K562 (cell line): ENCODE measurements at regions not wholly inside any gene's neighbourhood (a gene's known extent, or its start where the extent isn't known, plus 50 kb on each side); places are given as distances from the start of the nearest gene placed in this dataset.
A peak's percentile ranks its signal among the peaks of the same experiment; 100 is the strongest.

Source experiments
- ETS2 ChIP-seq: IDR thresholded peaks from 2 replicates; pipeline ENCODE4 v1.6.1; 2016; ENCODE audit warnings: borderline replicate concordance, missing genetic modification characterization, mild to moderate bottlenecking, moderate library complexity, missing compliant biosample characterization; ENCODE audit not compliant: poor library complexity, severe bottlenecking
- HCFC1 ChIP-seq: IDR thresholded peaks from 2 replicates; pipeline ENCODE4 v1.6.1; 2012; ENCODE audit warnings: low read depth, low read length, improper control_type of control experiment
- HNRNPK ChIP-seq: fragments of 200-400 bp; formaldehyde crosslinking; IDR thresholded peaks from one replicate; pipeline ENCODE4 v1.6.1; 2018; ENCODE audit warnings: mild to moderate bottlenecking, low read depth, low read length; ENCODE audit not compliant: poor library complexity, severe bottlenecking
- IFI16 ChIP-seq: fragments of 250-450 bp; sonication (Bioruptor Pico); IDR thresholded peaks from 2 replicates; pipeline ENCODE4 v2.1.2; 2022; ENCODE audit warnings: mild to moderate bottlenecking, inconsistent platforms
- JUN ChIP-seq, 2 experiments: sonication (generic) in 1 of 2; formaldehyde crosslinking in 1 of 2; IDR thresholded peaks; 2 replicates each; pipeline versions ENCODE4 v1.6.1 to v1.8.0; 2012 to 2022; ENCODE audit warnings: borderline replicate concordance in 2 of 2, mild to moderate bottlenecking in 2 of 2, improper control_type of control experiment in 1 of 2, low read depth in 1 of 2, low read length in 1 of 2, missing genetic modification reagents in 1 of 2
- LEF1 ChIP-seq: fragments of 450-650 bp; IDR thresholded peaks from 2 replicates; pipeline ENCODE4 v1.6.1; 2016; ENCODE audit warnings: mild to moderate bottlenecking
- MYBL2 ChIP-seq, 2 experiments: fragments of 450-650 bp in 1 of 2; sonication (generic) in 1 of 2; formaldehyde crosslinking in 1 of 2; IDR thresholded peaks; 2 replicates each; pipeline versions ENCODE4 v1.6.1 to v1.8.1; 2017 to 2022; ENCODE audit warnings: borderline replicate concordance in 1 of 2, inconsistent platforms in 1 of 2, low read depth in 1 of 2, mild to moderate bottlenecking in 1 of 2, missing genetic modification reagents in 1 of 2, moderate library complexity in 1 of 2
- NFIX ChIP-seq: fragments of 250-450 bp; sonication (Bioruptor Pico); IDR thresholded peaks from 2 replicates; pipeline ENCODE4 v1.4.0; 2020; ENCODE audit warnings: low read depth, mild to moderate bottlenecking, moderate library complexity
- PCBP1 ChIP-seq: fragments of 200-400 bp; formaldehyde crosslinking; IDR thresholded peaks from 2 replicates; pipeline ENCODE4 v1.6.1; 2018; ENCODE audit warnings: mild to moderate bottlenecking, low read depth, low read length; ENCODE audit not compliant: poor library complexity, severe bottlenecking
- PHB ChIP-seq: fragments of 250-450 bp; sonication (Bioruptor Pico); IDR thresholded peaks from 2 replicates; pipeline ENCODE4 v1.5.0; 2021
- PTRF ChIP-seq: fragments of 450-650 bp; IDR thresholded peaks from 2 replicates; pipeline ENCODE4 v1.6.1; 2016; ENCODE audit warnings: mild to moderate bottlenecking, missing genetic modification characterization, missing compliant biosample characterization
- RFX7 ChIP-seq: fragments of 250-450 bp; sonication (Bioruptor Pico); IDR thresholded peaks from 2 replicates; pipeline ENCODE4 v1.5.1; 2021; ENCODE audit warnings: mild to moderate bottlenecking
- SIX5 ChIP-seq, 2 experiments: IDR thresholded peaks; 2 replicates each; pipeline ENCODE4 v1.6.1; 2011; ENCODE audit warnings: low read length in 2 of 2, borderline replicate concordance in 1 of 2, low read depth in 1 of 2, mild to moderate bottlenecking in 1 of 2, moderate library complexity in 1 of 2; ENCODE audit not compliant: insufficient read depth in 1 of 2
- SMARCB1 ChIP-seq: IDR thresholded peaks from 2 replicates; pipeline ENCODE4 v1.6.1; 2011; ENCODE audit warnings: improper control_type of control experiment, low read depth; ENCODE audit not compliant: insufficient read length
- TAF7 ChIP-seq: fragments of 450-650 bp; IDR thresholded peaks from 2 replicates; pipeline ENCODE4 v1.6.1; 2016; ENCODE audit warnings: missing genetic modification characterization, missing compliant biosample characterization
- TAL1 ChIP-seq: fragments of 450-650 bp; IDR thresholded peaks from 2 replicates; pipeline ENCODE4 v1.6.1; 2016; ENCODE audit warnings: mild to moderate bottlenecking
- TEAD1 ChIP-seq, 2 experiments: fragments of 450-650 bp in 1 of 2; sonication (generic) in 1 of 2; formaldehyde crosslinking; IDR thresholded peaks; 2 replicates each; pipeline versions ENCODE4 v1.4.0 to v1.8.0; 2020 to 2022; ENCODE audit warnings: mild to moderate bottlenecking in 2 of 2, missing genetic modification reagents in 1 of 2
- TRIM24 ChIP-seq, 2 experiments: fragments of 450-650 bp; IDR thresholded peaks; 2 replicates each; pipeline ENCODE4 v1.6.1; 2016
- ZBTB43 ChIP-seq: sonication (generic); formaldehyde crosslinking; IDR thresholded peaks from 2 replicates; pipeline ENCODE4 v1.8.0; 2023; ENCODE audit warnings: mild to moderate bottlenecking, missing genetic modification reagents
- ZFP30 ChIP-seq: fragments of 250-450 bp; sonication (Bioruptor Pico); IDR thresholded peaks from 2 replicates; pipeline ENCODE4 v1.8.0; 2022; ENCODE audit warnings: moderate library complexity, mild to moderate bottlenecking, inconsistent platforms, borderline replicate concordance
- ZNF232 ChIP-seq: sonication (generic); formaldehyde crosslinking; IDR thresholded peaks from 2 replicates; pipeline ENCODE4 v1.8.0; 2022; ENCODE audit warnings: mild to moderate bottlenecking, missing genetic modification reagents
- ZNF551 ChIP-seq: fragments of 250-450 bp; sonication (Bioruptor Pico); IDR thresholded peaks from 2 replicates; pipeline ENCODE4 v1.5.0; 2021; ENCODE audit warnings: mild to moderate bottlenecking, moderate library complexity
- ZNF707 ChIP-seq: fragments of 250-450 bp; sonication (Bioruptor Pico); conservative IDR thresholded peaks from 2 replicates; pipeline ENCODE4 v1.8.0; 2022; ENCODE audit warnings: inconsistent platforms, mild to moderate bottlenecking, moderate library complexity
- ZNF76 ChIP-seq: fragments of 250-450 bp; sonication (Bioruptor Pico); IDR thresholded peaks from 2 replicates; pipeline ENCODE4 v1.4.0; 2020; ENCODE audit warnings: mild to moderate bottlenecking, moderate library complexity, borderline replicate concordance
- ZNF785 ChIP-seq: fragments of 250-450 bp; sonication (Bioruptor Pico); IDR thresholded peaks from 2 replicates; pipeline ENCODE4 v1.4.0; 2020; ENCODE audit warnings: mild to moderate bottlenecking
- TF ChIP-seq, protein P1 (sequence below): fragments of 250-450 bp; sonication (Bioruptor Pico); IDR thresholded peaks from 2 replicates; pipeline ENCODE4 v1.4.0; 2020; ENCODE audit warnings: mild to moderate bottlenecking

DNA sequence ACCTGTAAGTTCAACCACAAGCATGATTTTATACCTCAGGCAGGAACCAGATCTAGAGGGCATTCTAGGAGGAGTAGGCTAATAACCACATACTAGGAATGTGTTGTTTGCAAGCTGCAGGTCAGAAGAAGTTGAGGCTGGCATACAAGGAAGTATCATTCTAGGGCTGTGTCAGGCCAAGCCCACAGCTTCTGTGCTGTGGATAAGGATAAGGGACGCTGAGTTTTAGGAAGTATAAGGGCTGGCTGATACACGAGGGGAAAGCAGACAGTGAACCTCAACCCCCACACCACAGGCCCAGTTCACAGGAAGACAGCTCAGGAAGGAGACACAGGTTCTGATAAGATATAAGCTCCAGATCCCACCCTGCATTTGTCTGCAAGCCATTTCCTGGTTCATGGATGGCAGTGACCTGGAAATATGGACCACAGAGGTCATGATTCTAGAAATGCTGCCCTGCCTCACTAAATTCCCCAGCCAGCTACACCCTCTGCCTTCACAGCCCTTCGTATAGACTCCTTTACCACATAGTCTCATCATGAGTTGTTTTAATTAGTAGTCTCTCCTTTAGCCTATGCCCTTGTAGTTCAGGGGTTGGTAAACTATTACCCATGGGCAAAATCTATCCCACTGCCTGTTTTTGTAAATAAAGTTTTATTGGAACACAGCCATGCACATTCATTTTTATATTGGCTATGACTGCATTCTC is 260.7 kb downstream of the OPA1 start (continued):
- TF ChIP-seq TAL1 (peak; percentile 81), ZBTB43 (no peak), JUN (IDR thresholded peaks at IDR 0.05; ENCODE audit: borderline replicate concordance, low read depth, low read length) (peak; percentile 37; the same call in 1 of the 2 replicates), JUN (CRISPR knock-in tag; IDR thresholded peaks at IDR 0.05; ENCODE audit: borderline replicate concordance) (no peak), TEAD1 (CRISPR knock-in tag; IDR thresholded peaks at IDR 0.05) (peak in 1 of 2 experiments; percentile 29; a peak in 1 of 4 replicates), TAF7 (no peak; the same call in 1 of the 2 replicates), ZNF551 (CRISPR knock-in tag) (no peak), HNRNPK (no peak), IFI16 (CRISPR knock-in tag) (no peak), TRIM24 (IDR thresholded peaks at IDR 0.05) (peak; percentile 82 to 85), PHB (CRISPR knock-in tag) (no peak), SMARCB1 (no peak), ZNF707 (no peak), ZNF785 (no peak), LEF1 (peak; percentile 87), ZFP30 (CRISPR knock-in tag) (no peak), PTRF (no peak), HCFC1 (no peak), PCBP1 (no peak), ETS2 (tag) (no peak), NFIX (no peak), RFX7 (CRISPR knock-in tag) (no peak), ZNF232 (no peak), MYBL2 (IDR thresholded peaks at IDR 0.05; ENCODE audit: low read depth) (no peak), MYBL2 (CRISPR knock-in tag; IDR thresholded peaks at IDR 0.05; ENCODE audit: borderline replicate concordance) (no peak), SIX5 (IDR thresholded peaks at IDR 0.05; ENCODE audit: borderline replicate concordance in 1 of 2, insufficient read depth in 1 of 2, low read depth in 1 of 2, low read length in 2 of 2) (no peak), ZNF76 (peak; percentile 51; the same call in 1 of the 2 replicates)
- TF ChIP-seq, protein P1, sequence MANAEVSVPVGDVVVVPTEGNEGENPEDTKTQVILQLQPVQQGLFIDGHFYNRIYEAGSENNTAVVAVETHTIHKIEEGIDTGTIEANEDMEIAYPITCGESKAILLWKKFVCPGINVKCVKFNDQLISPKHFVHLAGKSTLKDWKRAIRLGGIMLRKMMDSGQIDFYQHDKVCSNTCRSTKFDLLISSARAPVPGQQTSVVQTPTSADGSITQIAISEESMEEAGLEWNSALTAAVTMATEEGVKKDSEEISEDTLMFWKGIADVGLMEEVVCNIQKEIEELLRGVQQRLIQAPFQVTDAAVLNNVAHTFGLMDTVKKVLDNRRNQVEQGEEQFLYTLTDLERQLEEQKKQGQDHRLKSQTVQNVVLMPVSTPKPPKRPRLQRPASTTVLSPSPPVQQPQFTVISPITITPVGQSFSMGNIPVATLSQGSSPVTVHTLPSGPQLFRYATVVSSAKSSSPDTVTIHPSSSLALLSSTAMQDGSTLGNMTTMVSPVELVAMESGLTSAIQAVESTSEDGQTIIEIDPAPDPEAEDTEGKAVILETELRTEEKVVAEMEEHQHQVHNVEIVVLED (CRISPR knock-in tag): no peak
